ENCODE measurements at regions not wholly inside any gene's neighbourhood (a gene's known extent, or its start where the extent isn't known, plus 50 kb on each side); places are given as distances from the start of the nearest gene placed in this dataset.
"Not testable (repeated sequence)": the region's sequence is repeated elsewhere in the genome, so short reads cannot be mapped to it uniquely, and the experiment has no call there.

DNA sequence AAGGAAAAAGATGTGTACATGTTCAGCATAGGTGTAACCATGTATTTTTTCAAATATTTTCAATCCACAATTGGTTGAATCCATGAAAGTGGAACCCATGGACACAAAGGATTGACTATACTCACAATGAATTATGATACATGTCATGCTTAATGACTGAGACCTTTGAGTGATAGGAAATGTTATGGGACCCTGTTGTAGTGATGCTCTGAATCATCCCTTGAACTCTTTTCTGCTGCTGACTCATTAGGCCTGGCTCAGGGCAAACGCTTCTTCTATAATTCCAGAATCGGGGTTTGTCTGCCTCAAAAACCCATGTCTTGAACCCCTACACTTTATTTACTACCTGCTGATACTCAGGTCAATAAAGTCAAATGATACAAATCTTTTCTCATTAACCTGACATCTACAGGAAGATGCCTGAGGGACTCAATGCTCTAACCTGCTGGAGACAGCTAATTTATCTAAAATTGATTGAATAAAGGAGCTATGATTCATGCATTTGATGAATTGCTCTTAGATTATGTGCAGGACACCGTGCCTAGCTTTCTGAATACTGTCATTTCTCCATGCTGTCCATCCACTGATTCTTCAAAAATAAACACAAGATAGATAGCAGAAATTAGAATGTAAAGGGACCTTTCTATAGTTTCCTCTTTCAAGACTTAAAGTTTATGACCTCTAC, 260.1 kb downstream of the PRELID2 start:
- DNase-seq (ENCODE audit: low spot score), result no peak

DNA sequence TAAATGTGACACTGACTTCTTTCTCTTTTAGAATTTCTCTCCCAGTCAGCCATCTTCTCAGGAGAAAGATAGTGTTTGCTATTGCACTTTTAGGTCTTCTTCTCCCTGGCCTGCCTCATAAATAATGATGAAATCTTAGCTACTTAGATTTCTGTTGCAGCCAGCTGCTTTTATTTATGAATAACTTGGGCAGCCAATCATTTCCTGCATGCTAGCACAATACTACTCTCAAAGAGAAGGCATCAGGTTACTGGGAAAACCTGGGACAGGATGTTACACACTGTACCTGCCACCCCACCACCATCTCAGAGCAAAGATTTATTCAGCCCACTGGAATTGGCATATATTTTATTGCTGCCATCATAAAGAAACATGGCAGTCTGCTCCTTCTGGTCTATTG, 266.6 kb downstream of the PRELID2 start:
- no peak for DNase-seq (ENCODE audit: low spot score)

DNA sequence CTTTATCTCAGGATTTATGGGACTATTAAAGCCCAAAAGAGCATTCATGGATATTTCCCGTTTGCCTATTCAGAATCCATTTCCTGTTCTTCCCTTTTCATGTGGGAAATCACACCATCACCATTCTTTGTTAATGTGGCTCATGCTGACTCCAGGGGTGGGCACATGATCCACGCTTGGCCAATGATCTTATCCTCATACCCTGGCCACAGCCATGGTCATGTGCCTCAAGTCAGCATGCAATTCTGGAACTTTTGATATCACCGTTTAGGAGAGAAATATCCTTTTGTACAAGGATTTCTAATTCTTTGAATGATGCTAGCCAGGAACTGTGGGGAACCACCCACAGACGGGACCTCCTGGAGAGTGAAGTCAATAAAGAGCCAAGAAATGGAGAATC, 272.2 kb downstream of the PRELID2 start:
- DNase-seq (ENCODE audit: low spot score), result no peak

DNA sequence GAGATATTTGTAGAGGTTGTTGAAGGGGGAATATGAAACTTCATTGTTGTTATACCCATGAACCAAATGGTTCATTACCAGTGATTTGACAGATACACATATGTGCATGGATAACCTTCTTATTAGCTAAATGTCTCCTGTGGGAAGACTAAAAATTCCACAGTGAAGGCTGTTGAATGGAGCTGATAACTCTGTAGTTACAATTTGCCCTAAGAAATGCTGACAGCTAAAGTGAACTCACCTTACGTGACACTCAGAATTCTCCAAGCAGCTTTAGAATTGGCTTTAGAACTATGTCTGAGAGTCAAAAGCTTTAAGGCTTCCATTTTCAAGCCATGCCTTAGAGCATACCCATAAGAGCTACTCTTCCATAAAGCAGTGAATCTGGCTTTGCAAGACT, 276.9 kb downstream of the PRELID2 start:
- DNase-seq (ENCODE audit: low spot score), result no peak

DNA sequence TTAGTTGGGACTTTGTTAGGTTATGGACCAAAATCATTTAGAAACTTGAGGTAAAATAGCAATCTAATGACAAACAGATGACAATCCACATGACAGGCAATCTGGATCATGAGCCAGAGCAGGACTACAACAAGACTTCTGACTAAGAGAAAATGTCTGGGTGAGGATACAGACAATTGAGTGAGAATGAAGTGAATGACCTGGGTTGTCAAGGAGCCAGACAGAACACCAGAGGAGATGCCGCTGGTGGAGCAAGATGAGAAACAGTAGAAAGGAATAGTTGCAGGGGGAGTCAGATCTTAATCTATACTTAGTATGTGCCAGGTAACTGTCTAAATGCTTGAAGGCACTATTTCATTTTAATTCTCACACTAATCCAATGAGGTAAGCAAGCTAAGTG, 277.8 kb downstream of the PRELID2 start:
- no peak for DNase-seq (ENCODE audit: low spot score)

DNA sequence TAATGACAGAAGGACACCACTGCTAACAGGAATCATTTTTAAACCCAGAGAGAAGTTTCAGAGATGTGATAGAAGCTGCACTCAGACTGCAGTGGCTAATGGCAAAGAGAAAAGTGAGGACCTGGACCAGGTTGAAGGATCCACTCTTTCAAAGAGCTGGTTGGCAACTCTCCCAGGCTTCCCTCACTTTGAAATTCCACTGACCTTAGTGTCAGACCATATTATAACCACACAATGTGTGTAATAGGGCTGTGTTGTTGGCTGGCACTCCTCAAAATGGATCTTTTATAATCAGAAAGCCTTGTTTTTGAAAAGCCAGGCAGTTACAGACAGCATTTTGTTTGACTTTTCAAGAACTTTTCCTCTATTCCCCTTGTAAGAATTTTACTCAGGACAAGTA, 280.7 kb downstream of the PRELID2 start:
- DNase-seq (ENCODE audit: low spot score), result no peak

DNA sequence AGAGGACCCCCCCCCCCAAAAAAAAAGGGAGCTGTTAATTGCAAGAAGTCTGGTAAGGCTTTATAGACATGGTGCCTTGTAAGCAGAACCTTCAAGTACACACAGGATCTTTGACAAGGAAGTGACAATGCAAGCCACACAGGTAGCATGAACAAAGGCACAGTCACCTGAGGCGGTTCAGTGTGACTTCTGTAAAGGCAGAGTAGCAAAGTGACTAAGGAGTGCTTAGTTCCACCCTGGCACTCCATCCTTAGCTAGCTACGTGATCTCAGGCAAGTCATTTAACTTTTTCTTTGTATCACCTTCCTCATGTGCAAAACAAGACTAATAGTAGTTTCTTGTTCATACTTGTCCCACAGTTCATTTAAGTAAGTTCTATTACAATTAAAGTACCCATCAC, 282.0 kb downstream of the PRELID2 start:
- DNase-seq (ENCODE audit: low spot score), result no peak

DNA sequence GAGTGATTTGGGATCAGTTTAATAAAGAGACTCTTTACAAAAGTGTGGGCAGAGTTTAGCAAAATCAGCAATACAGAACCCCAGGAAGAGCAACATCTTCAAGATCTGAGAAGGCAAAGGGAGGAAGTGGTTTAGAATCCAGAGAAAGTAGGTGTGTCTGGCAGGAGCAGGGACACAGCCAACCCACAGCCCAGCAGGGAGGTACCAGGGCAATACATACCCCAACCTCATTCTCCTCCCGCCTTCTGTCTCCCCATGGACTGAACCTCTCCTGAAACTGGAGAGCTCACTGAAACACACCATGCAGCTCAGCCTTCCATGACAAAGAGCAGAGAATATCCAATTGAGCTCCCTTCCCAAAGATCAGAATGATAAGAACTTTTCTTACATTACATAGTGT, 283.4 kb downstream of the PRELID2 start:
- DNase-seq (ENCODE audit: low spot score), result no peak

DNA sequence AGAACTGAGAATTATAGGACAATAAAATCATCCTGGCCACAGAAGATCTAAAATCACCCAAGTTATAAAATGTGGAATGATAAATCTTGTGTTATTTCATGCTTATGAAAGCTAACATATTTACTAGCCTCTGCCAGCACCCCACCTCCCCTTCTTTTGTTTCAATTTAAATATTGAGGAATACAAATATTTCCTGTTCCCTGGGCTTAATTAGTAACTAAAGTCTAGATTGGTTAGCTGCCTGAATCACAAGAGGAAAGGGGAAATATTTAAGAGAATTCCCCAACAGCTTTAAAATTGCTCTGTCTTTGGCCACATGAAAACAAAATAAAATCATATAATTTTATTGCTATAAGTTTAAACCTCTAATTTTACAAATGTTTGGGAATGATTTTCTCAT, 287.0 kb downstream of the PRELID2 start:
- DNase-seq (ENCODE audit: low spot score), result no peak

DNA sequence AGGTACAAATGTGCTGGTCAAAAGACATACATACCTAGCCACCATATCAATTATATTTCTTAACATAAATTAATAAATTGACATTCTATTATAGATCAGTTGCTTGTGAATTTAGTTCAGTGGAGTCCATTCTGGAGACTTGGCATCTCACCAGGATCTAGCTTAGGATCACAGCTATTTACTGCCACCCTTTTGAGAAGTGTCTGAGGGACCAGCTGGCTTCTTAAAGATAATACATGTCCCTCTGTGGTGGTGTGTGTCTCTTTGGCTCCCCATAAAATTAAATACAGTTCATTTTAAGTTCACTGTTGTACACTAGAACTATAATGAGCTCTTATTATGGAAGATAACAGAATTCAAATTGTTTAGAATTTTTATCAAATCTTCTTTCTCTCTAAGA, 290.7 kb downstream of the PRELID2 start:
- no peak for DNase-seq (ENCODE audit: low spot score)

DNA sequence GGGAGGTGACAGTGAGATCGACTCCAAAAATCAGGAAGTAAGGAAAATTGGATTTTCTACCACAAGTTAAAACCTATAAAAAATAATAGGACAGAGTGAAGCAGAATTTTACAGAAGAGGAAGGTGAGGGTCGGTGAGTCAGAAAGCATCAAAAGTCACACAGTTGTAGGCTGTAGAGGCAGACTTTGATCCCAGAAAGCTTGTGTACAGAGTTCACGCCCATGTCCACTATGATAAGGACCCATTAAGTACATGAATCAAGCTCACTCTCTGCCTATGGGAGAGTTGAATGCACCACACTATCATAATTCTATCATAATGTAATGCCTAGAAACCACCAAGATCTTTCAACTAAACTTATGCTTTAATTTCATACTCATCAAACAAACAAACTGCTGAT, 291.2 kb downstream of the PRELID2 start:
- DNase-seq (ENCODE audit: low spot score), result no peak

DNA sequence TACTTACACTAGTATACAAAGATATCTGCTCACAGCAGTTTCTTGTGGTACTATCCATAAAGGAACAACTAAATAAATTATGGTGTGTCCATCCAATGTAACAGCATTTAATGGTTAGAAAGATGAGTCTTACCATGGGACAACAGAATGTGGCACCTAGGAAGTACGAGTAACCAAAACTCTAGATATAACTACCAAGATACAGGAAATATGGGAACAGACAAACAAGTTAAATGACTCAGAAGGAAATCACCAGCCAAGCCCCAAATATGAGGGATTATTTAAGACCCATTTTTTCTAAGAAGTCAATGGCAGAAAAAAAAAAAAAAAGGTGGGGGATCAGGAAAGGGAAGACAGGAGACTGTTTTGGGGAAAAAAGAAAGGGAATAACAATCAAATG, 294.8 kb downstream of the PRELID2 start:
- no peak for DNase-seq (ENCODE audit: low spot score)

DNA sequence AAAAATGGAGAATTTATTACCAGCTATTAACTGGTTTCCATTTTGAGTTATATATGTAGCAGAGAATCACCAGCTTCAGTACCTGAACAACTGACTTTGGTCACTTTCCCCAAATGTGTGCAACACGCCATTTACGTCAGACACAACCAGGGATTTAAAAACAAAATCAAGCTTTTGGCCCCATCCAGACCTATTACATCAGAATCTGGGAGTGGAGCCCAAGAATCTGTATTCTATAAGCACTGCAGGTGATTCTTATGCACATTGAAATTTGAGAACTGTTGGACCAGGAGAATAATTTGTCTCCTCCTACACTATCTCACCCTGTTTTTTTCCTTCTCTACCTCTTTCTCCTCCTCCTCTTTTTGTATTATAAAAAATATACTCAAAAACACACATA, 295.9 kb downstream of the PRELID2 start:
- DNase-seq (ENCODE audit: low spot score), result no peak

DNA sequence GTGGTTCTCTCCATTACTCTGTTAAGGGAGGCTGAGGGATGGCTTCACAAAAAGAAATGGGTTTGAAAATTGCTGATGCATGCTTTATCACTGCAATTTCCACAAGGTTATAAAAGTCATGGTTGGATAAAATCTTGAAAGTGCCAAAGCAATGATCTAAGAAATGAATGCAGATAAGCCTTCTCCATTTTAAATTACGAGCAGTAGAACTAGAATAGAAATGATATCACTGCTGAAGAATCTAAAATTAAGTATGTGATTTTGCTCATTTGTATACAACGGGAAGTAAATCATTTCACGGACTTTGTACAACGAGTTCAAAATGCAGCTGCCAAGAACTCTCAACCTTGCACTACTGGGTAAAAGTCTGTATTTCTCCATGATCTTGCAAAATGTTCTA, 299.0 kb downstream of the PRELID2 start:
- DNase-seq (ENCODE audit: low spot score), result no peak

DNA sequence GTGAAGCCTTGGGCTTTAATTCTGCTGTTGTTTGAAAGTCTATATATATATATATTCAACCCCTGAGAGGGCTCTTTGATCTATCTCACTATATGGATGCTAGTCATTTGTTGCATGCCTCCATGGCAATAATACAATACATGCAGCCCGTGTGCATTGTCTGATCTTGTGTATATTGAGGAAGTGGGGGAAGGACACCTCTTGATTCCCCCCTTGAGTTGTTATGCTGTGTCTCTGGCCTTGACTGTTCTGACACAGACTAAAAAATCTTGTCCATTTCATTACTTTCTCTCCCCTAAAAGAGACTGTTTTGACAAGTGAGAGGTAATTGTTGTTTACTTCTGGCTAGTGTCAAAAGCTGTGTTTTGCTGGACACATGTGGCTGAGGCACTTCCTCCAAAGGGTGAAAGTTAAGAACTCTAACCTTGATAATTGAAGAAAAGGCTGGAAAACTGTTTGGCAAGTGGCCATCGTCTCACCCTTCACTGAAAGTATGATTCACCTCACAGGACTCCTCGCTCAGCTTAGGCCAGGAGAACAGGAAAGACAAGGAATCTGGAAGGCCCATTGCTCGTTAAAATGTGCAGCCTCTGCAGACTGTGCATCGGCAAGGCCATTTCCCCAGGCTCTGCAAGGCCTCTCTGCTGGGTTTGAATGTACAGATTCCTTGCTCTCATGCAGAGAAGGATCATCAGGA, 304.0 kb downstream of the PRELID2 start:
- no peak for DNase-seq (ENCODE audit: low spot score)

DNA sequence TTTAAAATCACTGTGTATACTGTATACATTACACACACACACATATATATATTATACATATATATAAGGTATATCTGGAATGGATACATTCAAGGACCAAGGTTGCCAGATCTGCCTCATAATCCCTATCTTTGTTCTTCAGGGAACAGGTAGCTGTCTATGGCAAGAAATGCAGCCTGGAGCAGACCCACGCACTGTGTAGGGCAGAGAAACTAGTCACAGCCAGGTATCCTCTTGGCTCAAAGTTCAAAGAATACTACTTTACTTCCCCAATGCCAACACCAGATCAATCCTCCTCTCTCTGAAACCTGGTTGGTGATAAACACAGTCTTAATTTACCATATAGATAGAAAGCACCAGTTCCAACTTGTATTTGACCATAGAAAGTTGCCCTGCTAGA, 313.6 kb downstream of the PRELID2 start:
- no peak for DNase-seq (ENCODE audit: low spot score)

DNA sequence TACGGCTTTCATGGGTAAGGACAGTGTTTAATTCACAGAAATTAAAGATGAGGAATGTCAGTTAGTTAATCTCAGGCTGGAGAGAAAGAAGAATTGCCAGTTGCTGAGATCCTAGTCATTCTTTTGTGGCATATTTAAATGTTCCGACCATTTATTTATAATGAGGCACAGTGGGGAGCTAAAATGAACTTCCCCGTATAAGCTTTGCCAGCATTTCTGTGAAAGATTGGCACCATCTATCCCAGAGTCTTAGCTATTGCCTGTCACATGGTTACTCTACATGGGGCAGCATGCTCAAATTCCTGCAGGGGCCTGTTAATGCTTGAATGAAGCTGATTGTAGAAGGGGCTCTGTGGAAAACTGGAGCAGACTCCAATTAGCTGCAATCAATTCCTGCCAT, 314.1 kb downstream of the PRELID2 start:
- no peak for DNase-seq (ENCODE audit: low spot score)

DNA sequence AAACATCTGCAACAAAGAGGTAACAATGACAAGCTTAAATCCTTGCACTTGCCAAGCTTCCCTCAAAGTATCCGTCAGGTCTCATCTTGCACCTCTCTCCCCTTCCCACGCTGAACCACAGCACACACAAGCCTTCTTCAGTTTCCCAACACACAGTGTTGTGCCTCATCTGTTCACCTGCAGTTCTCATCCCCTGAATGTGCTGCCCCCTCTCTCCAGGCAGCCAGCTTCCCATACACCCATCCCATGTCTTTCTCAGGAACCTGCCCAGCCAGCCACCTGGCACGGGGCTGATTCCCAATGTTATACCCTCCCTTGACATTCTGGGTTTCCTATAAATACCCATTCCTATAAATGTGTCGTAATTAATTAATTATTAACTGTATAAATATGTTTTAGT, 314.8 kb downstream of the PRELID2 start:
- DNase-seq (ENCODE audit: low spot score), result no peak

DNA sequence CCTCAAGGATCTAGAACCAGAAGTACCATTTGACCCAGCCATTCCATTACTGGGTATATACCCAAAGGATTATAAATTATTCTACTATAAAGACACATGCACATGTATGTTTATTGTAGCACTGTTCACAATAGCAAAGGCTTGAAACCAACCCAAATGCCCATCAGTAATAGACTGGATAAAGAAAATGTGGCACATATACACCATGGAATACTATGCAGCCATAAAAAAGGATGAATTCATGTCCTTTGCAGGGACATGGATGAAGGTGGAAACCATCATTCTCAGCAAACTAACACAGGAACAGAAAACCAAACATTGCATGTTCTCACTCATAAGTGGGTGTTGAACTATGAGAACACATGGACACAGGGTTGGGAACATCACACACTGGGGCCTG, 317.6 kb downstream of the PRELID2 start:
- DNase-seq (ENCODE audit: low spot score), result not testable (repeated sequence)

DNA sequence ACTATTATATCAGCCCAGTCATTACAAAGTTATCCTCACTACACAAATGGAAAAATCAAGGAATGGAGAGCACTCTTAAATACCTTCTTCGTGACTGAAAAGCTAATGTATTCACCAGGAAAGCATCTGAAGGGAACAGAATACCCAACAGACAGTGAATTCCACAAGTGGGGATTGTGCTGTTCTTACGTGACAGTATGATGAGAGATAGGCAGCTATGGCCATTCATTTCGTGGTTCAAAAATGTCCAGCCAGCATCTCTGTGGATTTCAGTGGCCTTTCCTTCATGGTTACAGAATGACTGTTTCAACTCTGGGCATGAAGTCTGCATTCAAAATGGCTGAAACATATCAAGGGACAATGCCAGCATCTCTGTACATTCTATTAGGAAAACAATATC, 323.8 kb downstream of the PRELID2 start:
- no peak for DNase-seq (ENCODE audit: low spot score)

DNA sequence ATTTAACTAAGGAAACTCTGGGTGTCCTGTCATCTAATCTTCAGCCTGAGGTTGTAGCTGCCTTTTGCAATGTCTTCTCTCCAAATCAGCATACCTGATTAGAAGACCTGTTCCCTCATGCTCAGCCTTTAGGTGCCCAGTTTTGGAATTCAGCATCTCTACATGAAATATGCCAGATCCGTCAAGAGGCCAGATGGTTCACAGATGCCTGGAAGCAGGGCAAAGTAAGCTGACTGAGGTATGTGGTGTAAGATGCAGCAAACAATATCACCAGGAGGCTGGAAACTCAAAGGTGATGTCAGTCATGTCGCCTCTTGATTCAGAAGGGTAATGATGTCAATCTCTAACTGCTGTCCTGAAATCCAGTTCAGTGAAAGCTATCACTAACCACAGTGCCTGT, 324.4 kb downstream of the PRELID2 start:
- DNase-seq (ENCODE audit: low spot score), result no peak

DNA sequence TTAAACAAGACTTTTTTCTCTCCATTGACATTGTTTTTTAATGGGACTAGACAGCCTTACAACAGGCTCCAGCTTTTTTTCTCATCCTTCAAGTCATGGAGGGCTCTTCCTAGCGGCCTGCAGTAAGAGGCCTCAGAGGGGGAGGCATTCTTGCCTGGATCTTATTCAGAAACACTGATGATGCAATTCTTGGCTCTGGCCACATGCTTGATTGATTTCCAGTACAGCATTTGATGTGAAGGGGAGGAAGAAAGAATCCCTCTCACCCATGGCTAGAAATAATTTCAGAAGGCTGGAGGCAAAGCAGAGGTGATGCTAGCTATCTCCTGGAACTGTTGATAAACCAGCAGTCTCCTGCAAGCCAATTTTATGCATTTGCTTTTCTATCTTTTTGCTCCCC, 324.8 kb downstream of the PRELID2 start:
- DNase-seq (ENCODE audit: low spot score), result no peak

DNA sequence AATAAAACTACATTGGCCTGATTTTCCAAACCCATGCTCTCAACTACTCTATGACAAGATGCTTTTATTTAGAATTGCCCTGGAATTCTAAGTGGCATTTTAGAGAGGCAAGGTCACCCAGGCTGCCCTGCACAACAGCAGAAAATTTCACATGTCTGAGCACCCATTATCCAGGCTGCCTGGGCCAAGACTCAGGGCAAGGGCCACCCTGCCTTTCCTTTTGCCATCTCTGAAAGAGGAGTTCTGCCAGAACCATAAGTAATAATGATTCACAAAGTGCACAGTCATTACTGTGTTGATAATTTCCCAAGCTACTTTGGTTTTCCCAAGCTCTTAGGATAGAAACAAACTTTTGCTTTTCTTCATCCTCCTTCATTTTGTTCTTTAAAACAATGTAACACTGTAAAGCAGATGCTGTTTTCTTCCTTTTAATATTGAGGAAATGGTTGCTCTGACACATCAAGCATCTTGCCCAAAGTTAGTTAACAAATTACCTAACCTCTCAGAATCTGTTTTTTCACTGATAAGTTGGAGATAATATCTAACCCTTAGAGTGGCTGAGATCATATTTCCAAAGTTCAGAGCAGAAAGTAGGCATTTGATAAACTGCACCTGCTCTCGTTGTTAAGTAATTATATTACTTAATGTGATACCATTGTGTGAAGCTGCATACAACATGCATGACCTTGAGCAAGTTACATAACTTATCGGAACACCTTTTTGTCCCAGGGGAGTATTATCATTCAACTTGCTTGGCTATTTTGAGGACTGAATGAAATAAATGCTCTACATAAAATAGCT, 325.6 kb downstream of the PRELID2 start:
- DNase-seq (ENCODE audit: low spot score), result no peak

All from left forelimb (tissue), 1 donor.